PFSK-1 (cell line): ENCODE measurements at regions not wholly inside any gene's neighbourhood (a gene's known extent, or its start where the extent isn't known, plus 50 kb on each side); places are given as distances from the start of the nearest gene placed in this dataset.

Experiments
- FOXP2 ChIP-seq: optimal IDR thresholded peaks from 2 replicates; pipeline ENCODE3; 2011; ENCODE audit warnings: borderline replicate concordance, control low read depth, inconsistent platforms; ENCODE audit not compliant: insufficient read depth; ENCODE audit errors: extremely low read length, extremely low read depth
- POLR2AphosphoS5 ChIP-seq: IDR thresholded peaks from 2 replicates; pipeline ENCODE4 v1.6.1; 2012; ENCODE audit warnings: low read depth, mild to moderate bottlenecking, control low read depth, low read length, moderate library complexity
- SIN3A ChIP-seq: IDR thresholded peaks from 2 replicates; pipeline ENCODE4 v1.6.1; 2012; ENCODE audit warnings: mild to moderate bottlenecking, low read length, moderate library complexity, borderline replicate concordance; ENCODE audit not compliant: insufficient read depth
- TAF1 ChIP-seq: IDR thresholded peaks from 2 replicates; pipeline ENCODE4 v1.6.1; 2012; ENCODE audit warnings: low read length, control low read depth, borderline replicate concordance; ENCODE audit not compliant: insufficient read depth
- TF ChIP-seq, protein P1 (sequence below), 2 experiments: IDR thresholded peaks; 2 replicates each; pipeline versions ENCODE4 v1.6.1 to v1.8.0; 2011 to 2012; ENCODE audit warnings: low read depth in 2 of 2, low read length in 2 of 2, control low read depth in 1 of 2, inconsistent platforms in 1 of 2, mild to moderate bottlenecking in 1 of 2, moderate library complexity in 1 of 2; ENCODE audit not compliant: insufficient read depth in 1 of 2

DNA sequence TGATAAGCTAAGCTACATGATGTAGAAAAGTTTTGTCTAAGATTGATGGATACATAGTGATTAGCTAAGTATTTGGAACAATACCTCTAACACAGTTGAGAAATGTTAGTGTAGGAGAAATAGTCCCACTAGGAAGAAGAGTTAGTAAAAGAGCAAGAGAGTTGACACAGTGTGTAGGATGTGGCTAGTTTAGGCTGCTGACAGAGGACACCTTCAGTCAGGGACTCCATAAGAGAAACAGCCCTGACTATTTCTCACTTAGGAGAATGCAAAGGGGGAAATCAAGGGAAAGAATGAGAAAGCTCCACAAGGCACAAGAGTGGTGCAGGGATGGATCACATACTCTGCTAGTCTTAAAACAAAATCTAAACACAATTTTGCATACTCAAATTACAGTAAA, 613.7 kb downstream of the SLC16A7 start:
- no peak for TF ChIP-seq TAF1
- TF ChIP-seq SIN3A: no peak
- TF ChIP-seq POLR2AphosphoS5: no peak
- TF ChIP-seq FOXP2: no peak
- TF ChIP-seq, protein P1, sequence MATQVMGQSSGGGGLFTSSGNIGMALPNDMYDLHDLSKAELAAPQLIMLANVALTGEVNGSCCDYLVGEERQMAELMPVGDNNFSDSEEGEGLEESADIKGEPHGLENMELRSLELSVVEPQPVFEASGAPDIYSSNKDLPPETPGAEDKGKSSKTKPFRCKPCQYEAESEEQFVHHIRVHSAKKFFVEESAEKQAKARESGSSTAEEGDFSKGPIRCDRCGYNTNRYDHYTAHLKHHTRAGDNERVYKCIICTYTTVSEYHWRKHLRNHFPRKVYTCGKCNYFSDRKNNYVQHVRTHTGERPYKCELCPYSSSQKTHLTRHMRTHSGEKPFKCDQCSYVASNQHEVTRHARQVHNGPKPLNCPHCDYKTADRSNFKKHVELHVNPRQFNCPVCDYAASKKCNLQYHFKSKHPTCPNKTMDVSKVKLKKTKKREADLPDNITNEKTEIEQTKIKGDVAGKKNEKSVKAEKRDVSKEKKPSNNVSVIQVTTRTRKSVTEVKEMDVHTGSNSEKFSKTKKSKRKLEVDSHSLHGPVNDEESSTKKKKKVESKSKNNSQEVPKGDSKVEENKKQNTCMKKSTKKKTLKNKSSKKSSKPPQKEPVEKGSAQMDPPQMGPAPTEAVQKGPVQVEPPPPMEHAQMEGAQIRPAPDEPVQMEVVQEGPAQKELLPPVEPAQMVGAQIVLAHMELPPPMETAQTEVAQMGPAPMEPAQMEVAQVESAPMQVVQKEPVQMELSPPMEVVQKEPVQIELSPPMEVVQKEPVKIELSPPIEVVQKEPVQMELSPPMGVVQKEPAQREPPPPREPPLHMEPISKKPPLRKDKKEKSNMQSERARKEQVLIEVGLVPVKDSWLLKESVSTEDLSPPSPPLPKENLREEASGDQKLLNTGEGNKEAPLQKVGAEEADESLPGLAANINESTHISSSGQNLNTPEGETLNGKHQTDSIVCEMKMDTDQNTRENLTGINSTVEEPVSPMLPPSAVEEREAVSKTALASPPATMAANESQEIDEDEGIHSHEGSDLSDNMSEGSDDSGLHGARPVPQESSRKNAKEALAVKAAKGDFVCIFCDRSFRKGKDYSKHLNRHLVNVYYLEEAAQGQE (IDR thresholded peaks at IDR 0.05; ENCODE audit: insufficient read depth in 1 of 2, low read depth in 2 of 2, low read length in 2 of 2): no peak

DNA sequence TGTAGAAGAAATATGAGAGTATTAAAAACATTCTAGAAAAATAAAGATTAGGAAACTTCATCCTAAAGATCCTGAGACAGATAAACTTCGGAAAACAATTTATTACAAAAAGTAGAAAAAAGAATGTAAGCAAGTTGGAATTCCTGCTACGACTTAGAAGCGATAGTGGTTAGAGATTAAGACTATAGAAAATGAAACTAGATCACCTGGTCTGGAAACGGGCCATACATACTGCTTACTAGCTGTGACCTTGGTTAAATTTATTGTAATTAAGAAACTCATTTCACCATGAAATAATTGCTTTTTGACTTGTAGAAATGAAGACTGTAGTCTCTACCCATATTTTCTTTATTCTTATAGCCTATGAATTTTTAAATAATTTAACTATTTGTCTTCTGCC, 614.1 kb downstream of the SLC16A7 start:
- TF ChIP-seq TAF1 (no peak), FOXP2 (no peak), POLR2AphosphoS5 (no peak), SIN3A (no peak)
- TF ChIP-seq, protein P1 (IDR thresholded peaks at IDR 0.05; ENCODE audit: insufficient read depth in 1 of 2, low read depth in 2 of 2, low read length in 2 of 2): no peak

DNA sequence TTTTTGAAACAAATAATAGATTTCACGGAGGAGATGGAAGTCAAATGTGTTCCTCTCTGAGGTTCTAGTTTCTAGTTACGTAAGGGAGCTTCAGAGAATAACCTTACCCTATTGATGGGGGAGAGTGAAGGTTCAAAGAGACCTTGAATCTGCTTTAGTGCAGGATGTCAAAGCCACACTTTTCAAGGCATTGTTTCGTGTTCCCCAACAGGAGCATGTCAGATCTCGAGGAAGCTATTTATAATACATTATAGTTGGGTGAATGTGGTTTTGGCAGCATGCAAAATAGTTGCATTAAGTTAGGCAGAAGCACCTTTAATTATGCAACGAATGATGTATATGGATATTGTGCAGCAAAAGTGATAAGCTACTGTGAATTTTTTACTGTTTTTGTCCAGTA, 614.9 kb downstream of the SLC16A7 start:
- TF ChIP-seq SIN3A (no peak), FOXP2 (no peak), TAF1 (no peak), POLR2AphosphoS5 (no peak)
- TF ChIP-seq, protein P1 (IDR thresholded peaks at IDR 0.05; ENCODE audit: insufficient read depth in 1 of 2, low read depth in 2 of 2, low read length in 2 of 2): no peak

DNA sequence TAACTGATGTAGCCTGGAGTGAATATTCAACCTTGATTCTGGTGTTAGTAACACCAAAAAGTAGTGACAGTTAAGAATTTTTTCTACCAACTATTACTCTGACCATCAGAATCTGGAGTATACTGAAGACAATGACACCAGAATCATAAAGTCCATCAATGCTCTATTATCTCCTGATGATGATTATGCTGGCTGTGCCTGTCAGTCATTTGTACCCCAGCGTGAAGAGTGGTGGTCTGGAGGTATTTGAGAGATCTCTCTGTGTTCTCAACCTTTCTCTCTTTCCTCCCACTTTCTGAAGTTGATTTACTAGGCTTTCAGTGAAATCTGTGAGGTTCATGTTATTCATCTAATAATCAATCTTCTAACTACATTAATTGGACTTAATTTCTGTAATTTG, 615.4 kb downstream of the SLC16A7 start:
- TF ChIP-seq POLR2AphosphoS5 (no peak), SIN3A (no peak), TAF1 (no peak), FOXP2 (no peak)
- TF ChIP-seq, protein P1 (IDR thresholded peaks at IDR 0.05; ENCODE audit: insufficient read depth in 1 of 2, low read depth in 2 of 2, low read length in 2 of 2): no peak

DNA sequence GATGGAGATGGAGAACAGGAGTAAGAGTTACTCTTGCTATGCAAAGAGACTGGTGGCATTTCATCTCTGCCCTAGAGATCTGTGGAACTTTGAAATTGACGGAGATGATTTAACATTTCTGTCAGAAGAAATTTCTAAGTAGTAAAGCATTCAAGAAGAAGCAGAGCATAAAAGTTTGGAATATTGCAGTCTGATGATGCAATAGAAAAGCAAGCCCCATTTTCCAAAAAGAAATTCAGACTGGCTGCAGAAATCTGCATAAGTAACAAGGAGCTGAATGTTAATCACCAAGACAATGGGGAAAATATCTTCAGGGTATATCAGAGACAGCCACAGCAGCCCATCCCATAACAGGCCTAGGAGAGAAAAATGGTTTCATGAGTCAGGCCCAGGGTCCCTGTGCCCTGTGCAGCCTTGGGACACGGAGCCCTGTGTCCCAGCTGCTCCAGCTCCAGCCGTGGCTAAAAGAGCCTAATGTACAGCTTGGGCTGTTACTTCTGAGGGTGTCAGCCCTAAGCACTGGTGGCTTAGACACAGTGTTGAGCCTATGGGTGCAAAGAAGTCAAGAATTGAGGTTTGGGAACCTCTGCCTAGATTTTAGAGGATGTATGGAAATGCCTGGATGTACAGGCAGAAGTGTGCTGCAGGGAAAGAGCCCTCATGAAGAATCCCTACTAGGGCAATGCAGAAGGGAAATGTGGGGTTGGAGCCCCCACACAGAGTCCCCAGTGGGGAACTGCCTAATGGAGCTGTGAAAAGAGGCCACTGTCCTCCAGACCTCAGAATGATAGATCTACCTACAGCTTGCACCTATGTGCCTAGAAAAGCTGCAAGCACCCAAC, 616.6 kb downstream of the SLC16A7 start:
- TF ChIP-seq, protein P1 (IDR thresholded peaks at IDR 0.05; ENCODE audit: insufficient read depth in 1 of 2, low read depth in 2 of 2, low read length in 2 of 2): no peak
- no peak for TF ChIP-seq TAF1
- TF ChIP-seq FOXP2: no peak
- no peak for TF ChIP-seq POLR2AphosphoS5
- no peak for TF ChIP-seq SIN3A
